Upper lobe of left lung (tissue), 6 donors: ENCODE measurements at regions not wholly inside any gene's neighbourhood (a gene's known extent, or its start where the extent isn't known, plus 50 kb on each side); places are given as distances from the start of the nearest gene placed in this dataset.

Source experiments
- ATAC-seq, 2 donors: fragments of 200-7000 bp; cut with Tn5 transposase; one replicate each; pipeline ENCODE4 v1.9.1; 2022; ENCODE audit warnings: mild to moderate bottlenecking in 2 of 2, moderate library complexity in 2 of 2; ENCODE audit not compliant: low FRiP score in 2 of 2
- DNase-seq, 2 donors: peaks; one replicate each; pipeline ENCODE4 v3.0.0-alpha.2; 2019 to 2020
- H3K27ac ChIP-seq, 4 donors: fragments of 200-600 bp; sonication (generic); one replicate each; pipeline ENCODE4 v1.5.1; 2016 to 2019
- H3K27me3 ChIP-seq, 4 donors: fragments of 200-600 bp; sonication (generic); one replicate each; pipeline ENCODE4 v1.5.1; 2017 to 2019
- H3K36me3 ChIP-seq, 4 donors: fragments of 200-600 bp; sonication (generic); one replicate each; pipeline ENCODE4 v1.5.1; 2016 to 2019
- H3K4me1 ChIP-seq, 4 donors: fragments of 200-600 bp; sonication (generic); one replicate each; pipeline ENCODE4 v1.5.1; 2018 to 2019
- H3K4me3 ChIP-seq, 4 donors: fragments of 200-600 bp; sonication (generic); one replicate each; pipeline ENCODE4 v1.5.1; 2017 to 2019; ENCODE audit warnings: mild to moderate bottlenecking in 2 of 4, moderate library complexity in 1 of 4
- H3K9me3 ChIP-seq, 4 donors: fragments of 200-600 bp; sonication (generic); one replicate each; pipeline ENCODE4 v1.5.1; 2018 to 2019
- EP300 ChIP-seq, 4 donors: sonication (generic); formaldehyde crosslinking; IDR thresholded peaks; one replicate each; pipeline ENCODE4 v1.5.1; 2017; ENCODE audit warnings: antibody characterized with exemption in 4 of 4, control low read depth in 2 of 4
- POLR2A ChIP-seq, 4 donors: fragments of 450-650 bp; IDR thresholded peaks; one replicate each; pipeline ENCODE4 v1.5.1; 2016 to 2017; ENCODE audit warnings: antibody characterized with exemption in 4 of 4, mild to moderate bottlenecking in 2 of 4
- POLR2AphosphoS5 ChIP-seq, 2 donors: sonication (generic); formaldehyde crosslinking; IDR thresholded peaks; one replicate each; pipeline ENCODE4 v1.5.1; 2017; ENCODE audit warnings: antibody characterized with exemption in 2 of 2
- WGBS, 2 donors: methylation state at CpG; one replicate each; pipeline ENCODE4 v1.1.5; 2017 to 2018; 5-methylcytosine and 5-hydroxymethylcytosine counted together
- TF ChIP-seq, protein P1 (sequence below), 6 experiments: fragments of 450-650 bp in 4 of 6; fragments of 200-600 bp in 2 of 6; sonication (generic) in 2 of 6; IDR thresholded peaks; one replicate each; pipeline ENCODE4 v1.5.1; 2016 to 2019; ENCODE audit warnings: antibody characterized with exemption in 6 of 6
- donor health status: DM: no; HTN: no; CAD: no; lungs with moderate emphysema.
- donor health status: DM: no; HTN: yes; CAD: no; lungs with severe emphysema.

DNA sequence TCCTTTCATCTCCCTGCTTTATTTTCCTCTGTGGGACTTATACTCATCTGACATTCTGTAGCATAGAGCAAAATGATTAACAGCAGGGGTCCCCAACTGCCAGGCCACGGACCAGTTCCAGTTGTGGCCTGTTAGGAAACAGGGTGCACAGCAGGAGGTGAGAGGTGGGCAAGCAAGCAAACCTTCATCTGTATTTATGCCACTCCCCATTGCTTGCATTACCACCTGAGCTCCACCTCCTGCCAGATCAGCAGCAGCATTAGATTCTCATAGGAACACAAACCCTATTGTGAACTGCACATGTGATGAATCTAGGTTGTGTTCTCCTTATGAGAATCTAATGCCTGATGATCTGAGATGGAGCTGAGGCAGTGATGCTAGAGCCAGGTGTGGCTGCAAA, 130.5 kb upstream of the SLC24A3 start:
- no peaks in the 10 kb centered on the region for H3K27me3 ChIP-seq
- H3K4me1 ChIP-seq = no peaks in the 10 kb centered on the region
- no peak for TF ChIP-seq POLR2AphosphoS5 (IDR thresholded peaks at IDR 0.05)
- TF ChIP-seq, protein P1, sequence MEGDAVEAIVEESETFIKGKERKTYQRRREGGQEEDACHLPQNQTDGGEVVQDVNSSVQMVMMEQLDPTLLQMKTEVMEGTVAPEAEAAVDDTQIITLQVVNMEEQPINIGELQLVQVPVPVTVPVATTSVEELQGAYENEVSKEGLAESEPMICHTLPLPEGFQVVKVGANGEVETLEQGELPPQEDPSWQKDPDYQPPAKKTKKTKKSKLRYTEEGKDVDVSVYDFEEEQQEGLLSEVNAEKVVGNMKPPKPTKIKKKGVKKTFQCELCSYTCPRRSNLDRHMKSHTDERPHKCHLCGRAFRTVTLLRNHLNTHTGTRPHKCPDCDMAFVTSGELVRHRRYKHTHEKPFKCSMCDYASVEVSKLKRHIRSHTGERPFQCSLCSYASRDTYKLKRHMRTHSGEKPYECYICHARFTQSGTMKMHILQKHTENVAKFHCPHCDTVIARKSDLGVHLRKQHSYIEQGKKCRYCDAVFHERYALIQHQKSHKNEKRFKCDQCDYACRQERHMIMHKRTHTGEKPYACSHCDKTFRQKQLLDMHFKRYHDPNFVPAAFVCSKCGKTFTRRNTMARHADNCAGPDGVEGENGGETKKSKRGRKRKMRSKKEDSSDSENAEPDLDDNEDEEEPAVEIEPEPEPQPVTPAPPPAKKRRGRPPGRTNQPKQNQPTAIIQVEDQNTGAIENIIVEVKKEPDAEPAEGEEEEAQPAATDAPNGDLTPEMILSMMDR (IDR thresholded peaks at IDR 0.05) = no peak
- no peak for TF ChIP-seq EP300 (IDR thresholded peaks at IDR 0.05)
- no peak for TF ChIP-seq POLR2A (IDR thresholded peaks at IDR 0.05)
- DNase-seq (no peak), ATAC-seq (no peak)
- H3K36me3 ChIP-seq = no peaks in the 10 kb centered on the region
- no peak overlapping the region for H3K4me3 ChIP-seq
- WGBS, 2 donors = 50 to 65% methylated on average over 1 of the region's 1 CpG
- no peaks in the 10 kb centered on the region for H3K9me3 ChIP-seq
- no peak overlapping the region for H3K27ac ChIP-seq

DNA sequence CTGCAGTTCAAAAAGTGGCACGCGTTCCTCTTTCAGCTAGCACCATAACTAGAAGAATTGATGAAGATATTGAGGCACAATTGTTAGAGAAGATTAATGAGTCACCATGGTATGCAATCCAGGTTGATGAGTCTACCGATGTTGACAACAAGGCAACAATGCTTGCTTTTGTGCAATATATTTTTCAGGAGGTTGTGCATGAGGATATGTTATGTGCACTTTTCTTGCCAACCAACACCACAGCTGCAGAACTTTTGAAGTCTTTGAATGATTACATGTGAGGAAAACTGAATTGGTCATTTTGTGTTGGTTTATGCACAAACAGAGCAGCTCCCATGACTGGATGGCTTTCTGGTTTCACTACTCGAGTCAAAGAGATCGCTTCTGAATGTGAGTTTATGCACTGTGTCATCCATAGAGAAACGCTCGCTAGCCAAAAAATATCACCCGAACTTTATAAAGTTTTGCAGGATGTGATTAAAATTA, 129.3 kb upstream of the SLC24A3 start:
- WGBS, 2 donors = 82 to 88% methylated on average over 8 of the region's 8 CpGs
- no peak for TF ChIP-seq EP300 (IDR thresholded peaks at IDR 0.05)
- TF ChIP-seq, protein P1 (IDR thresholded peaks at IDR 0.05) = no peak
- no peak for TF ChIP-seq POLR2A (IDR thresholded peaks at IDR 0.05)
- TF ChIP-seq POLR2AphosphoS5 (IDR thresholded peaks at IDR 0.05) = no peak
- H3K4me1 ChIP-seq = no peaks in the 10 kb centered on the region
- ATAC-seq = no peak
- H3K27me3 ChIP-seq = no peaks in the 10 kb centered on the region
- DNase-seq = no peak
- H3K4me3 ChIP-seq = no peak overlapping the region
- no peaks in the 10 kb centered on the region for H3K36me3 ChIP-seq
- H3K9me3 ChIP-seq = no peaks in the 10 kb centered on the region
- no peak overlapping the region for H3K27ac ChIP-seq

DNA sequence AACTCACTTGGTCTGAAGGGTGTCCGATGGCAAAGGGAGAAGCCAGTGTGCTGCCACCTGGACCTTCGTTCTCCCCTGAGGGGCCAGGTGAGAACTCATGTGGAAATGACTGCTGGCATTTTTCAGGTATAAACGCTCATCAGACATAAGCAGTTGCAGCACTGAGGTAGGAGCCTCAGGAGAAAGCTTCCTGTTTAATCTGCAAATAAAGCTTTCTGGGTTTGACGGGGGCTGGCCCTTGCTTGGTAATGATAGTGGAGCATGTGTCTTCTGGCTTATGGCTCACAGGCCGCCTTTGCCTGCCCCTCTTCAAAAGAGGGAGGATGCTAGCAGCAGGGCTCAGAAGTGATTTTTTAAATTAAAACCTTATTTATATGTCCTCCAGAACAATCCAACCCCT, 122.1 kb upstream of the SLC24A3 start:
- Histone ChIP-seq H3K9me3 (no peaks in the 10 kb centered on the region), H3K36me3 (no peaks in the 10 kb centered on the region), H3K27ac (no peak overlapping the region), H3K4me3 (no peak overlapping the region), H3K27me3 (no peaks in the 10 kb centered on the region), H3K4me1 (no peaks in the 10 kb centered on the region)
- DNase-seq (no peak), ATAC-seq (no peak)
- TF ChIP-seq, protein P1 (IDR thresholded peaks at IDR 0.05) = no peak
- TF ChIP-seq POLR2AphosphoS5 (IDR thresholded peaks at IDR 0.05) (no peak), EP300 (IDR thresholded peaks at IDR 0.05) (no peak)
- 62 to 68% methylated on average over 4 to 5 of the region's 5 CpGs for WGBS, 2 donors

DNA sequence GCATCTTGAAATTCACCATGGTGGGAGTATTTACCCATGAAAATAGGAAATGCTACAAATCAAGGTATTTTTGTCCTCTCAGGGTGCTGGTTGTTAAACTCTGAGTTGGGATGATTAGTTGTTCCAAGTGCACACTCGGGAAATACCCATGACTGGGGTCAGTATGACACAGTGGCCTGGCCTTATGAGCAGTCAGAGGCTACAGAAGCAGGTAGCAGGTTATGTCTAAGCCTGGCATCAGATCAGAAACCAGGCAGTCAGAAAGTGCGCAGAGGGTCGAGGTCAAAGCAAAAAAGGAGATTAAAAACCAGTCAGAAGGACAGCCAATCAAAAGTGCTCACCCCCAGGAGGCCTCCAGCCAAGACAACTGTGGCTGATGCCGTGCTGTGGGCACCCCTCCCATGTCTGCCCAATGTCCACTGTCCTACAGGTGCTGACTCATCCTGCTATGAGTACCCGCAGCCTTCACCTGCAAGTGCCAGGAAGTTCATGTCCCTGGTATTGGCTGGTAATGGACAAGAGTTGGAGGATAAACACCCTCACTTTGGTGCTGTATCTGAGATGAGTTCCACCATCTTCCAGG, 117.4 kb upstream of the SLC24A3 start:
- H3K36me3 ChIP-seq = no peaks in the 10 kb centered on the region
- WGBS, 2 donors = 81 to 82% methylated on average over 5 of the region's 5 CpGs
- H3K4me3 ChIP-seq = no peak overlapping the region
- DNase-seq (no peak), ATAC-seq (no peak)
- H3K27ac ChIP-seq = no peak overlapping the region
- no peaks in the 10 kb centered on the region for H3K27me3 ChIP-seq
- TF ChIP-seq, protein P1 (IDR thresholded peaks at IDR 0.05) = no peak
- no peak for TF ChIP-seq POLR2AphosphoS5 (IDR thresholded peaks at IDR 0.05)
- H3K4me1 ChIP-seq = no peaks in the 10 kb centered on the region
- no peaks in the 10 kb centered on the region for H3K9me3 ChIP-seq

DNA sequence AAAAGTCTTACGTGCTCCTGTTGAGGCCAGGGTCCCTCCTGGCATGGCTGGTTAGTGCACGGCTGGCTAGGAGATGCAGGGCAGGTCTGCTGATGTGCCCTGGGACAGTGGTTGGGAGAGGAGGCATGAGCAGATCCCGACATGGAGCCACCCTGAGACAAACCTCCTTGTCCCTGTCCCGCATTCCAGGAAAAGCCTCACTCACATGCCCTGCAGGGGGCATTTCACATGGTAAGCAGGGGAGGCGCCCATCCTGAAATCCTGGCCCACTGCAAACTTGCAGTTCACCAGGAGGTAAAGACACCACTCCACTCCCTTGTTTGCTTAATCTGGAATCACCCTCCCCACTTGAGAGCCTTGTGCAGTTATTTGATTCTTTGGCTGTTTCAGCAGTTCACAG, 116.7 kb upstream of the SLC24A3 start:
- 59 to 68% methylated on average over 3 to 5 of the region's 5 CpGs for WGBS, 2 donors
- no peak overlapping the region for H3K27ac ChIP-seq
- ATAC-seq = no peak
- no peaks in the 10 kb centered on the region for H3K36me3 ChIP-seq
- TF ChIP-seq POLR2A (IDR thresholded peaks at IDR 0.05) = no peak
- TF ChIP-seq, protein P1 (IDR thresholded peaks at IDR 0.05) = no peak
- no peak for TF ChIP-seq EP300 (IDR thresholded peaks at IDR 0.05)
- TF ChIP-seq POLR2AphosphoS5 (IDR thresholded peaks at IDR 0.05) = no peak
- no peak overlapping the region for H3K4me3 ChIP-seq
- H3K27me3 ChIP-seq = no peaks in the 10 kb centered on the region
- H3K9me3 ChIP-seq = no peaks in the 10 kb centered on the region
- H3K4me1 ChIP-seq = no peaks in the 10 kb centered on the region
- no peak for DNase-seq
